Hepatocyte (in vitro differentiated cells): ENCODE measurements at regions not wholly inside any gene's neighbourhood (a gene's known extent, or its start where the extent isn't known, plus 50 kb on each side); places are given as distances from the start of the nearest gene placed in this dataset.

Source experiments
- DNase-seq: peaks from one replicate; pipeline ENCODE4 v3.0.0-alpha.2; 2016; ENCODE audit warnings: low spot score
- H2AFZ ChIP-seq: fragments of 200-600 bp; sonication (generic); 2 replicates; pipeline ENCODE4 v1.6.0; 2016; ENCODE audit warnings: antibody characterized with exemption, mild to moderate bottlenecking
- H3K27ac ChIP-seq: fragments of 200-600 bp; sonication (generic); 2 replicates; pipeline ENCODE4 v1.5.1; 2016; ENCODE audit warnings: mild to moderate bottlenecking
- H3K27me3 ChIP-seq: fragments of 200-600 bp; sonication (generic); 2 replicates; pipeline ENCODE4 v1.6.1; 2016
- H3K36me3 ChIP-seq: fragments of 200-600 bp; sonication (generic); replicated peaks from 2 replicates; pipeline ENCODE4 v1.5.1; 2016; ENCODE audit warnings: low read depth; ENCODE audit not compliant: insufficient read depth
- H3K4me1 ChIP-seq: fragments of 200-600 bp; sonication (generic); 2 replicates; pipeline ENCODE4 v1.5.1; 2016; ENCODE audit warnings: mild to moderate bottlenecking, moderate library complexity; ENCODE audit not compliant: insufficient read depth
- H3K4me2 ChIP-seq: fragments of 200-600 bp; sonication (generic); 2 replicates; pipeline ENCODE4 v1.6.0; 2016
- H3K4me3 ChIP-seq: fragments of 200-600 bp; sonication (generic); 2 replicates; pipeline ENCODE4 v1.5.1; 2016; ENCODE audit warnings: mild to moderate bottlenecking
- H3K79me2 ChIP-seq: fragments of 200-600 bp; sonication (generic); 2 replicates; pipeline ENCODE4 v1.6.0; 2017; ENCODE audit warnings: mild to moderate bottlenecking
- H3K9me2 ChIP-seq: fragments of 200-600 bp; sonication (generic); replicated peaks from 2 replicates; pipeline ENCODE4 v1.6.0; 2017; ENCODE audit warnings: mild to moderate bottlenecking; ENCODE audit not compliant: insufficient read depth
- H3K9me3 ChIP-seq: fragments of 200-600 bp; sonication (generic); 2 replicates; pipeline ENCODE4 v1.5.1; 2016; ENCODE audit warnings: low read depth, mild to moderate bottlenecking
- H4K20me1 ChIP-seq: fragments of 200-600 bp; sonication (generic); 2 replicates; pipeline ENCODE4 v1.6.0; 2016; ENCODE audit warnings: mild to moderate bottlenecking; ENCODE audit not compliant: insufficient read depth, poor library complexity, severe bottlenecking
- EZH2 ChIP-seq: fragments of 200-600 bp; sonication (generic); IDR thresholded peaks from 2 replicates; pipeline ENCODE4 v1.6.1; 2016; ENCODE audit warnings: antibody characterized with exemption, mild to moderate bottlenecking, borderline replicate concordance
- EZH2phosphoT487 ChIP-seq: fragments of 200-600 bp; sonication (generic); IDR thresholded peaks from one replicate; pipeline ENCODE4 v1.6.1; 2018; ENCODE audit warnings: antibody characterized with exemption, mild to moderate bottlenecking, low read depth, moderate library complexity; ENCODE audit not compliant: unreplicated experiment, severe bottlenecking
- WGBS: methylation state at CpG from one replicate; pipeline ENCODE4 v1.1.6; 2016; ENCODE audit warnings: low lambda C conversion rate; ENCODE audit errors: missing lambda C conversion rate; 5-methylcytosine and 5-hydroxymethylcytosine counted together
- TF ChIP-seq, protein P1 (sequence below): fragments of 200-600 bp; sonication (generic); IDR thresholded peaks from 2 replicates; pipeline ENCODE4 v1.5.1; 2016; ENCODE audit warnings: antibody characterized with exemption, mild to moderate bottlenecking; ENCODE audit not compliant: poor library complexity

DNA sequence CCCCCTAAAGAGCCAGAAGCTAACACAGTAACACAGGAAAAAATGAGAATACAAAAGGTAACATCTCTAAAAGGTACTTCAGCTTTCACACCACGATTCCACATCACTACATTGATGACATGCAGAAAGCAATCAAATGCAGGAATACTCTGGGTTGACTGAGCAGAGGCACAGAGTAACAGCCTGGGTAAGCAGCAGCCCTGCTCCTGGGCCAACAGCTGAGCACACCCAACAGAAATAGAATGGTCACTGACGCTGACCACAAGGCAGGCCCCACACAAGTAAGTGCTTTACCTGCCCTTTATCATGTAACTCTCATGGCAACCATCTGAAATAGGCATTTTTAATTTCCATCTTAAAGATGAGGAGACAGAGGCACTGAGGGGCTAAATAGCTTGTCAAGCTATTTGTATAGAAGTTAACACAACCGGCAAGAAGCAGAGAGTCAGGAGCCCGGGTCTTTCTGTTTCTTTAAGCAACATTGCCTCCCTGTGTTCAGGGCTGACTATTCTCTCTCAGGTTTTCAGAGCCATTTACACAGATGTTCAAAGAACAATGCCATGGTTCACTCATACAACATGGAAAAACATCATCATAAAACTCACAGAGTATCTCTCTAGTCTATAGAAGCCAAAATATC, 168.9 kb downstream of the ZNF674 start:
- H4K20me1 ChIP-seq = no peaks in the 10 kb centered on the region
- H3K36me3 ChIP-seq = no peaks in the 10 kb centered on the region
- DNase-seq = peak; percentile 69
- H3K9me3 ChIP-seq = no peaks in the 10 kb centered on the region
- H3K79me2 ChIP-seq = no peaks in the 10 kb centered on the region
- H3K4me1 ChIP-seq = no peaks in the 10 kb centered on the region
- TF ChIP-seq, protein P1, sequence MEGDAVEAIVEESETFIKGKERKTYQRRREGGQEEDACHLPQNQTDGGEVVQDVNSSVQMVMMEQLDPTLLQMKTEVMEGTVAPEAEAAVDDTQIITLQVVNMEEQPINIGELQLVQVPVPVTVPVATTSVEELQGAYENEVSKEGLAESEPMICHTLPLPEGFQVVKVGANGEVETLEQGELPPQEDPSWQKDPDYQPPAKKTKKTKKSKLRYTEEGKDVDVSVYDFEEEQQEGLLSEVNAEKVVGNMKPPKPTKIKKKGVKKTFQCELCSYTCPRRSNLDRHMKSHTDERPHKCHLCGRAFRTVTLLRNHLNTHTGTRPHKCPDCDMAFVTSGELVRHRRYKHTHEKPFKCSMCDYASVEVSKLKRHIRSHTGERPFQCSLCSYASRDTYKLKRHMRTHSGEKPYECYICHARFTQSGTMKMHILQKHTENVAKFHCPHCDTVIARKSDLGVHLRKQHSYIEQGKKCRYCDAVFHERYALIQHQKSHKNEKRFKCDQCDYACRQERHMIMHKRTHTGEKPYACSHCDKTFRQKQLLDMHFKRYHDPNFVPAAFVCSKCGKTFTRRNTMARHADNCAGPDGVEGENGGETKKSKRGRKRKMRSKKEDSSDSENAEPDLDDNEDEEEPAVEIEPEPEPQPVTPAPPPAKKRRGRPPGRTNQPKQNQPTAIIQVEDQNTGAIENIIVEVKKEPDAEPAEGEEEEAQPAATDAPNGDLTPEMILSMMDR = peak; percentile 61
- TF ChIP-seq EZH2 = no peak
- H3K4me2 ChIP-seq = no peak overlapping the region
- H2AFZ ChIP-seq = no peak overlapping the region
- H3K9me2 ChIP-seq = no peaks in the 10 kb centered on the region
- 37% methylated on average over 4 of the region's 4 CpGs for WGBS
- peak overlapping the region; percentile 59 for H3K27ac ChIP-seq
- no peaks in the 10 kb centered on the region for H3K27me3 ChIP-seq
- no peak overlapping the region for H3K4me3 ChIP-seq

DNA sequence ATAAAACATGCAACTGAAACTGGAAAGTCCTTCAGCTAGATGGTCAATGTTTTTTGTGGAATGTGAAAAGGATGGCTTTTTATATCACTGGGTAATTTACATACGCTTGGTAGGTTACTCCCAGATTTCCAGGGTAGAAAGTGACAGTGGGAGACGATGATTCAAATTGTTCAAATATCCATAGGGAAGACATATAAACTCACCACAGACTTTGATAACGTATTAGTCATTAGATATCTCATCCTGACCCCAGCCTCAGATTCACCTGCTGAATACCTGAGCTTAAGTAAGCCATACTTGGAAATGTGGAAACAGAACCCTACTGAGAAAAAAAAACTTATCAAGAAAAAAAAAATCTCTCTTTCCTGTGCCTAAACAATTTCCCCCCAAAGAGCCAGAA, 169.4 kb downstream of the ZNF674 start:
- H3K36me3 ChIP-seq = no peaks in the 10 kb centered on the region
- TF ChIP-seq EZH2phosphoT487 (no peak), EZH2 (no peak)
- TF ChIP-seq, protein P1 = no peak
- H3K79me2 ChIP-seq = no peaks in the 10 kb centered on the region
- H3K27ac ChIP-seq = peak overlapping the region; percentile 59
- no peaks in the 10 kb centered on the region for H3K4me1 ChIP-seq
- no peaks in the 10 kb centered on the region for H4K20me1 ChIP-seq
- H2AFZ ChIP-seq = no peak overlapping the region
- H3K9me3 ChIP-seq = no peaks in the 10 kb centered on the region
- H3K27me3 ChIP-seq = no peaks in the 10 kb centered on the region
- no peak for DNase-seq
- H3K4me2 ChIP-seq = no peak overlapping the region
- WGBS = 74% methylated on average over 3 of the region's 3 CpGs
- no peak overlapping the region for H3K4me3 ChIP-seq
- no peaks in the 10 kb centered on the region for H3K9me2 ChIP-seq

DNA sequence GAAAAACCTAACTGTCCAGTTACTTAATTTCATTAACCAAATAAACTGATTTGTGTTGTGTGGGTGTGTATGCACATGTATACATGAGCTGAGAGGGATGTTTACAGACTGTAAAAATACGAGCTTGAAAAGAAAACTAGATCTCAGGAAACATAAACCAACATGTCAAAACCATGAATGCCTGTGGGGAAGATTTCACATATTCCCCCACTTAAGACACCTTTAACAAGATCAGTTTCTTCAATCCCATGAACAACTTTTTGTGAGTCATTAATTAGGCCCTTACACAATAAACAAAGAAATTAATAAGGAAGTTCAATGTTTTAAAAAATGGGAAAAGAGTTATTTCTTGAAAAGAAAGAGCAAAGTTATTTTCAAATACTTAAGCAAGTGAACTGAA, 170.8 kb downstream of the ZNF674 start:
- no peak overlapping the region for H2AFZ ChIP-seq
- H3K36me3 ChIP-seq = no peaks in the 10 kb centered on the region
- WGBS = 27% methylated on average over 1 of the region's 1 CpG
- TF ChIP-seq EZH2phosphoT487 (no peak), EZH2 (no peak)
- TF ChIP-seq, protein P1 = no peak
- H3K4me1 ChIP-seq = no peaks in the 10 kb centered on the region
- no peaks in the 10 kb centered on the region for H3K9me2 ChIP-seq
- H3K27me3 ChIP-seq = no peaks in the 10 kb centered on the region
- H4K20me1 ChIP-seq = no peaks in the 10 kb centered on the region
- H3K9me3 ChIP-seq = no peaks in the 10 kb centered on the region
- no peak for DNase-seq
- no peak overlapping the region for H3K4me2 ChIP-seq
- peak overlapping the region; percentile 7 for H3K27ac ChIP-seq
- H3K4me3 ChIP-seq = no peak overlapping the region
- H3K79me2 ChIP-seq = no peaks in the 10 kb centered on the region

DNA sequence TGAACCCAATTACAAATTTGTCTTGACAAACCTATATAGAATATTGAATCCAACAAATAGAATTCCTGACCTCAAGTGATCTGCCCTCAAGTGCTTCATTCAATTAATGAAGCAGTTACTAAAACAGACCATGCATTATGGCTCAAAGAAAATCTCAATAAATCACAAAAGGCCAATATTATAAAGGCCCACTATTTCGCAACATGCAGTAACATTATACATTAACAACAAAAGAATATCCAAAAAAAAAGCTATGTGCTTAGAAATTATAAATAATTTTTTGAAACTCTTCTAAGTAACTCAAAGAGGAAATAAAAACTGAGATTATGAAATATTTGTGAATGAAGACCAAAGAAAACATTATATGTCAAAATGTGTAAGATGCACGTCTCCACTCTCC, 177.7 kb downstream of the ZNF674 start:
- no peaks in the 10 kb centered on the region for H3K9me3 ChIP-seq
- no peak overlapping the region for H3K4me2 ChIP-seq
- H2AFZ ChIP-seq = no peak overlapping the region
- no peaks in the 10 kb centered on the region for H3K36me3 ChIP-seq
- H4K20me1 ChIP-seq = no peaks in the 10 kb centered on the region
- H3K27ac ChIP-seq = no peak overlapping the region
- no peaks in the 10 kb centered on the region for H3K9me2 ChIP-seq
- no peak for TF ChIP-seq EZH2
- no peak for TF ChIP-seq EZH2phosphoT487
- TF ChIP-seq, protein P1 = no peak
- H3K4me3 ChIP-seq = no peak overlapping the region
- no peaks in the 10 kb centered on the region for H3K79me2 ChIP-seq
- 95% methylated on average over 2 of the region's 2 CpGs for WGBS
- DNase-seq = no peak
- no peaks in the 10 kb centered on the region for H3K4me1 ChIP-seq
- H3K27me3 ChIP-seq = no peaks in the 10 kb centered on the region
